A549 (cell line): ENCODE measurements at regions not wholly inside any gene's neighbourhood (a gene's known extent, or its start where the extent isn't known, plus 50 kb on each side); places are given as distances from the start of the nearest gene placed in this dataset.

Source experiments
- ATAC-seq, 2 experiments: fragments of 200-7000 bp in 1 of 2; fragments of >200 bp in 1 of 2; cut with Nextera tagmentation in 1 of 2; cut with Tn5 transposase in 1 of 2; 3 replicates each; pipeline versions ENCODE4 v1.8.0 to v1.9.1; 2018 to 2020; ENCODE audit warnings: mild to moderate bottlenecking in 1 of 2, moderate library complexity in 1 of 2
- CTCF ChIA-PET: fragments of 300-600 bp; sonication (Branson Sonifier 250); formaldehyde crosslinking; extraction: SDS; loops from one replicate; lab custom pipeline; 2021; ENCODE audit warnings: antibody characterized with exemption, inconsistent platforms; lab: Yijun Ruan, JAX
- POLR2A ChIA-PET: fragments of 350-600 bp; formaldehyde crosslinking; extraction: SDS; loops from one replicate; lab custom pipeline; 2021; ENCODE audit warnings: antibody characterized with exemption, inconsistent platforms; lab: Yijun Ruan, JAX
- DNase-seq, 2 experiments: peaks; one replicate each; pipeline versions ENCODE4 v3.0.0 to v3.0.0-alpha.2; 2011 to 2016; ENCODE audit warnings: low read depth in 1 of 2, low spot score in 1 of 2
- FAIRE-seq: peaks from 2 replicates; lab custom pipeline; 2011; peaks lifted over from hg19 to GRCh38; lab: Jason Lieb, UNC
- H3K27ac ChIP-seq, 2 experiments: fragments of >200 bp; sonication (Bioruptor Twin); formaldehyde crosslinking; 3 replicates each; pipeline ENCODE4 v1.5.1; 2016 to 2017
- H3K4me1 ChIP-seq: fragments of >200 bp; sonication (Bioruptor Twin); formaldehyde crosslinking; 3 replicates; pipeline ENCODE4 v1.6.1; 2016
- H3K4me2 ChIP-seq: fragments of >200 bp; sonication (Bioruptor Twin); formaldehyde crosslinking; 3 replicates; pipeline ENCODE4 v1.6.1; 2016
- H3K4me3 ChIP-seq: fragments of >200 bp; sonication (Bioruptor Twin); formaldehyde crosslinking; 3 replicates; pipeline ENCODE4 v1.5.1; 2016
- H3K9me3 ChIP-seq: fragments of >200 bp; sonication (Bioruptor Twin); formaldehyde crosslinking; 3 replicates; pipeline ENCODE4 v1.6.1; 2016
- CEBPB ChIP-seq, 2 experiments: fragments of >200 bp in 1 of 2; sonication (Bioruptor Twin) in 1 of 2; formaldehyde crosslinking in 1 of 2; IDR thresholded peaks; 2 replicates each; pipeline ENCODE4 v1.6.1; 2012 to 2016
- CHD2 ChIP-seq: fragments of 150-350 bp; IDR thresholded peaks from 2 replicates; pipeline ENCODE4 v1.6.1; 2014; ENCODE audit warnings: low read length; ENCODE audit not compliant: partially characterized antibody
- ESRRA ChIP-seq: fragments of 150-350 bp; IDR thresholded peaks from 2 replicates; pipeline ENCODE4 v1.6.1; 2014; ENCODE audit warnings: mild to moderate bottlenecking, low read length, borderline replicate concordance
- GATA3 ChIP-seq: IDR thresholded peaks from 2 replicates; pipeline ENCODE4 v1.6.1; 2012; ENCODE audit warnings: borderline replicate concordance
- HEYL ChIP-seq: fragments of 250-450 bp; sonication (Bioruptor Pico); IDR thresholded peaks from 2 replicates; pipeline ENCODE4 v1.8.0; 2021; ENCODE audit warnings: mild to moderate bottlenecking, moderate library complexity
- HOXA7 ChIP-seq: fragments of 250-450 bp; sonication (Bioruptor Pico); IDR thresholded peaks from 2 replicates; pipeline ENCODE4 v1.5.0; 2020; ENCODE audit warnings: mild to moderate bottlenecking, moderate library complexity
- HOXB13 ChIP-seq: fragments of 250-450 bp; sonication (Bioruptor Pico); IDR thresholded peaks from 2 replicates; pipeline ENCODE4 v1.5.0; 2020; ENCODE audit warnings: low read depth, mild to moderate bottlenecking, moderate library complexity
- HOXB5 ChIP-seq: fragments of 250-450 bp; sonication (Bioruptor Pico); IDR thresholded peaks from 2 replicates; pipeline ENCODE4 v1.5.0; 2020; ENCODE audit warnings: mild to moderate bottlenecking, moderate library complexity
- JUN ChIP-seq, 2 experiments: fragments of >200 bp; sonication (Bioruptor Twin); formaldehyde crosslinking; IDR thresholded peaks; 2 replicates in 1 of 2; 3 replicates in 1 of 2; pipeline ENCODE4 v1.6.1; 2016 to 2017
- KDM1A ChIP-seq: fragments of 200-600 bp; sonication (generic); IDR thresholded peaks from 2 replicates; pipeline ENCODE4 v1.6.1; 2016; ENCODE audit warnings: low read depth, mild to moderate bottlenecking
- KDM5A ChIP-seq: fragments of 200-600 bp; sonication (generic); IDR thresholded peaks from 2 replicates; pipeline ENCODE4 v1.6.1; 2016; ENCODE audit warnings: antibody characterized with exemption, mild to moderate bottlenecking
- MAFK ChIP-seq: fragments of 450-650 bp; IDR thresholded peaks from 2 replicates; pipeline ENCODE4 v1.6.1; 2014; ENCODE audit not compliant: partially characterized antibody
- MYC ChIP-seq: IDR thresholded peaks from 2 replicates; pipeline ENCODE4 v1.6.1; 2012; ENCODE audit warnings: mild to moderate bottlenecking, inconsistent platforms, low read length, improper control_type of control experiment, borderline replicate concordance
- NPAS2 ChIP-seq: fragments of 250-450 bp; sonication (Bioruptor Pico); IDR thresholded peaks from 2 replicates; pipeline ENCODE4 v1.8.0; 2022; ENCODE audit warnings: mild to moderate bottlenecking, moderate library complexity, borderline replicate concordance
- NR3C1 ChIP-seq: fragments of >200 bp; sonication (Bioruptor Twin); formaldehyde crosslinking; IDR thresholded peaks from 3 replicates; pipeline ENCODE4 v1.6.1; 2017
- PHF8 ChIP-seq: fragments of 200-600 bp; sonication (generic); IDR thresholded peaks from 2 replicates; pipeline ENCODE4 v1.6.1; 2016; ENCODE audit warnings: low read depth, mild to moderate bottlenecking, antibody characterized with exemption, moderate library complexity, borderline replicate concordance
- POLR2AphosphoS2 ChIP-seq: conservative IDR thresholded peaks from 2 replicates; pipeline ENCODE4 v1.6.1; 2012; ENCODE audit warnings: low read length, improper control_type of control experiment, inconsistent platforms
- RAD21 ChIP-seq, 2 experiments: fragments of >200 bp in 1 of 2; sonication (Bioruptor Twin) in 1 of 2; formaldehyde crosslinking in 1 of 2; IDR thresholded peaks in 1 of 2; conservative IDR thresholded peaks in 1 of 2; 2 replicates in 1 of 2; 3 replicates in 1 of 2; pipeline ENCODE4 v1.6.1; 2012 to 2018; ENCODE audit warnings: inconsistent platforms in 1 of 2
- SMC3 ChIP-seq: fragments of >200 bp; sonication (Bioruptor Twin); formaldehyde crosslinking; IDR thresholded peaks from 3 replicates; pipeline ENCODE4 v1.6.1; 2018; ENCODE audit warnings: inconsistent platforms
- TP53 ChIP-seq: fragments of 250-450 bp; sonication (Bioruptor Pico); IDR thresholded peaks from 2 replicates; pipeline ENCODE4 v1.5.0; 2021; ENCODE audit warnings: mild to moderate bottlenecking, moderate library complexity
- ZC3H11A ChIP-seq: fragments of 450-650 bp; IDR thresholded peaks from 2 replicates; pipeline ENCODE4 v1.6.1; 2014; ENCODE audit warnings: antibody characterized with exemption, mild to moderate bottlenecking
- ZSCAN20 ChIP-seq: fragments of 250-450 bp; sonication (Bioruptor Pico); IDR thresholded peaks from 2 replicates; pipeline ENCODE4 v1.8.0; 2022; ENCODE audit warnings: mild to moderate bottlenecking, moderate library complexity
- WGBS: methylation state at CpG from one replicate; pipeline ENCODE4 v1.1.6; 2017; ENCODE audit errors: missing lambda C conversion rate; 5-methylcytosine and 5-hydroxymethylcytosine counted together
- TF ChIP-seq, protein P1 (sequence below): fragments of 150-350 bp; IDR thresholded peaks from 2 replicates; pipeline ENCODE4 v1.6.1; 2014; ENCODE audit warnings: low read depth, mild to moderate bottlenecking, low read length
- TF ChIP-seq, protein P2 (sequence below): fragments of 450-650 bp; IDR thresholded peaks from 2 replicates; pipeline ENCODE4 v1.6.1; 2014; ENCODE audit warnings: antibody characterized with exemption
- TF ChIP-seq, protein P3 (sequence below): fragments of >200 bp; sonication (Bioruptor Twin); formaldehyde crosslinking; IDR thresholded peaks from 2 replicates; pipeline ENCODE4 v1.6.1; 2016
- TF ChIP-seq, protein P4 (sequence below): fragments of 200-600 bp; sonication (generic); IDR thresholded peaks from 2 replicates; pipeline ENCODE4 v1.6.1; 2016; ENCODE audit warnings: antibody characterized with exemption, mild to moderate bottlenecking, moderate library complexity
- TF ChIP-seq, protein P5 (sequence below): IDR thresholded peaks from 2 replicates; pipeline ENCODE4 v1.6.1; 2012
- TF ChIP-seq, protein P6 (sequence below): fragments of 250-450 bp; sonication (Bioruptor Pico); IDR thresholded peaks from 2 replicates; pipeline ENCODE4 v1.5.0; 2021; ENCODE audit warnings: mild to moderate bottlenecking, moderate library complexity, borderline replicate concordance

DNA sequence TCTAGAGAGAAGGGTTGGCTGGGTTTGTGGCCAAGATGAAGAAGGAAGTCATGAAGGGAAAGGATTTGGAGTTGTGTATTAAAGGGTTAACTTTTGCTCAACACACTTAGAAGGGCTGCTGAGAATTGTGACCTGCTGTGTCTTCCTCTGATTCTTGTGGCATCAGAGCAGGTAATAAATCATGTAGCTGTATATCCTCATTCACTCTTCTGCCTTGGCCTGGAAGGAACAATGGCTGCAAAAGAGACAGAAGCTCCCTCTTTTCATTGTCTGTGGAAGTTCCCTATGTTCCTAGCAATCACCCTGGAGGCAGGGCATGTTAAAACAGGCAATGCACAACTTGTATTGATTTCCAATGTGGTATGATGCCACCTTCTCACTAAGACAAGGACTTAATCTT, 159.1 kb downstream of the LRRC70 start:
- FAIRE-seq (no peak), DNase-seq (no peak), ATAC-seq (no peak)
- Histone ChIP-seq H3K4me3 (no peak overlapping the region), H3K4me2 (no peak overlapping the region), H3K27ac (no peak overlapping the region), H3K9me3 (no peaks in the 10 kb centered on the region), H3K4me1 (peaks cover 15% of the 10 kb centered on the region)
- POLR2A ChIA-PET = no interaction called here
- TF ChIP-seq SMC3 = no peak
- no peak for TF ChIP-seq PHF8
- no peak for TF ChIP-seq HOXB13 (CRISPR knock-in tag)
- TF ChIP-seq RAD21 (conservative IDR thresholded peaks at IDR 0.05 in 1 of 2, IDR thresholded peaks at IDR 0.05 in 1 of 2) = no peak
- TF ChIP-seq ZSCAN20 (CRISPR knock-in tag) = no peak
- TF ChIP-seq POLR2AphosphoS2 = no peak
- TF ChIP-seq HOXB5 (CRISPR knock-in tag) = no peak
- TF ChIP-seq KDM5A = no peak
- no peak for TF ChIP-seq ZC3H11A
- TF ChIP-seq HEYL (CRISPR knock-in tag) = no peak
- CTCF ChIA-PET = no interaction called here

DNA sequence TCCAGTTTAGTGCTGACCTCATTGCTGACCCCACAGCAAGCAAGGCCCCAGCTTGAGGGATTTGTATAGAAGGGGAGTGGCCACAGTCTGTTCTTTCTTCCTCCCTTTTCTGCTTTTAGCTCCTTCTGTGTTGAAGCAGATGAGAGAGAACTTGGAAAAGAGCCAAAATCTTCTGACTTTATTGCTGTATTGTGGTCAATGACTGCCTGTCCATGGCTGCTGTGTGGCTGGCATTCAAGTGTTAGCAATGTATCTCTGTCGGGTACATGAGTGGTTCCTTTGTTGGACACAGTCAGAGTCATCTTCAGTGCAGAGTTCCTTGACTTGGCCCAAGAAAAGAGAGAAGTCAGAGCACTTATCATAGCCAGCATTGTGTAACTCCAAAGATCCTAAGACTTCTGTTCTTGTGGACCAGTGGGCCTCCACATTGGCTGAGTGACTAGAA, 154.1 kb downstream of the LRRC70 start:
- no peak for ATAC-seq
- FAIRE-seq = no peak
- no peak overlapping the region for H3K27ac ChIP-seq

DNA sequence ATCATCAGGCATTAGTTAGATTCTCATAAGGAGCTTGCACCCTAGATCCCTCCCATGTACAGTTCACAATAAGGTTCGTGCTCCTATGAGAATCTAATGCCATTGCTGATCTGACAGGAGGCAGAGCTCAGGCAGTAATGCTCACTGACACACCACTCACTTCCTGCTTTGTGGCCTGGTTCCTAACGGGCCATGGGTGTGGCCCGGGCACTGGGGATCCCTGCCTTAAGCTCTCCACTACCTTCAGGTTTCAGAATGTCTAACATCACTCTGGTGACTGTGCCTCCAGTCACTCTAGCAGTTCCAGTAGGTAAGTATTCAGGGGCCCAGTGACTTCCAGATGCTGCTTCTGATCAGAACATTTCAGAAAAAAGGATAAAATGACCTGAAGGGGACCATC, 152.4 kb downstream of the LRRC70 start:
- 4% methylated on average over 3 of the region's 3 CpGs for WGBS
- POLR2A ChIA-PET = no interaction called here
- Histone ChIP-seq H3K4me3 (no peak overlapping the region), H3K9me3 (no peaks in the 10 kb centered on the region), H3K4me2 (no peak overlapping the region), H3K27ac (no peak overlapping the region), H3K4me1 (no peaks in the 10 kb centered on the region)
- no peak for ATAC-seq
- CTCF ChIA-PET = no interaction called here
- DNase-seq = no peak
- no peak for FAIRE-seq
- TF ChIP-seq KDM5A = no peak
- no peak for TF ChIP-seq MAFK
- TF ChIP-seq, protein P1, sequence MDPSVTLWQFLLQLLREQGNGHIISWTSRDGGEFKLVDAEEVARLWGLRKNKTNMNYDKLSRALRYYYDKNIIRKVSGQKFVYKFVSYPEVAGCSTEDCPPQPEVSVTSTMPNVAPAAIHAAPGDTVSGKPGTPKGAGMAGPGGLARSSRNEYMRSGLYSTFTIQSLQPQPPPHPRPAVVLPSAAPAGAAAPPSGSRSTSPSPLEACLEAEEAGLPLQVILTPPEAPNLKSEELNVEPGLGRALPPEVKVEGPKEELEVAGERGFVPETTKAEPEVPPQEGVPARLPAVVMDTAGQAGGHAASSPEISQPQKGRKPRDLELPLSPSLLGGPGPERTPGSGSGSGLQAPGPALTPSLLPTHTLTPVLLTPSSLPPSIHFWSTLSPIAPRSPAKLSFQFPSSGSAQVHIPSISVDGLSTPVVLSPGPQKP = no peak
- no peak for TF ChIP-seq KDM1A
- TF ChIP-seq NPAS2 (CRISPR knock-in tag) = no peak
- TF ChIP-seq, protein P2, sequence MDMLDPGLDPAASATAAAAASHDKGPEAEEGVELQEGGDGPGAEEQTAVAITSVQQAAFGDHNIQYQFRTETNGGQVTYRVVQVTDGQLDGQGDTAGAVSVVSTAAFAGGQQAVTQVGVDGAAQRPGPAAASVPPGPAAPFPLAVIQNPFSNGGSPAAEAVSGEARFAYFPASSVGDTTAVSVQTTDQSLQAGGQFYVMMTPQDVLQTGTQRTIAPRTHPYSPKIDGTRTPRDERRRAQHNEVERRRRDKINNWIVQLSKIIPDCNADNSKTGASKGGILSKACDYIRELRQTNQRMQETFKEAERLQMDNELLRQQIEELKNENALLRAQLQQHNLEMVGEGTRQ = no peak
- no peak for TF ChIP-seq POLR2AphosphoS2
- TF ChIP-seq ESRRA = no peak
- TF ChIP-seq CEBPB (IDR thresholded peaks at IDR 0.05) = no peak
- TF ChIP-seq, protein P3, sequence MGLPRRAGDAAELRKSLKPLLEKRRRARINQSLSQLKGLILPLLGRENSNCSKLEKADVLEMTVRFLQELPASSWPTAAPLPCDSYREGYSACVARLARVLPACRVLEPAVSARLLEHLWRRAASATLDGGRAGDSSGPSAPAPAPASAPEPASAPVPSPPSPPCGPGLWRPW = no peak
- TF ChIP-seq NR3C1 = no peak
- TF ChIP-seq, protein P4, sequence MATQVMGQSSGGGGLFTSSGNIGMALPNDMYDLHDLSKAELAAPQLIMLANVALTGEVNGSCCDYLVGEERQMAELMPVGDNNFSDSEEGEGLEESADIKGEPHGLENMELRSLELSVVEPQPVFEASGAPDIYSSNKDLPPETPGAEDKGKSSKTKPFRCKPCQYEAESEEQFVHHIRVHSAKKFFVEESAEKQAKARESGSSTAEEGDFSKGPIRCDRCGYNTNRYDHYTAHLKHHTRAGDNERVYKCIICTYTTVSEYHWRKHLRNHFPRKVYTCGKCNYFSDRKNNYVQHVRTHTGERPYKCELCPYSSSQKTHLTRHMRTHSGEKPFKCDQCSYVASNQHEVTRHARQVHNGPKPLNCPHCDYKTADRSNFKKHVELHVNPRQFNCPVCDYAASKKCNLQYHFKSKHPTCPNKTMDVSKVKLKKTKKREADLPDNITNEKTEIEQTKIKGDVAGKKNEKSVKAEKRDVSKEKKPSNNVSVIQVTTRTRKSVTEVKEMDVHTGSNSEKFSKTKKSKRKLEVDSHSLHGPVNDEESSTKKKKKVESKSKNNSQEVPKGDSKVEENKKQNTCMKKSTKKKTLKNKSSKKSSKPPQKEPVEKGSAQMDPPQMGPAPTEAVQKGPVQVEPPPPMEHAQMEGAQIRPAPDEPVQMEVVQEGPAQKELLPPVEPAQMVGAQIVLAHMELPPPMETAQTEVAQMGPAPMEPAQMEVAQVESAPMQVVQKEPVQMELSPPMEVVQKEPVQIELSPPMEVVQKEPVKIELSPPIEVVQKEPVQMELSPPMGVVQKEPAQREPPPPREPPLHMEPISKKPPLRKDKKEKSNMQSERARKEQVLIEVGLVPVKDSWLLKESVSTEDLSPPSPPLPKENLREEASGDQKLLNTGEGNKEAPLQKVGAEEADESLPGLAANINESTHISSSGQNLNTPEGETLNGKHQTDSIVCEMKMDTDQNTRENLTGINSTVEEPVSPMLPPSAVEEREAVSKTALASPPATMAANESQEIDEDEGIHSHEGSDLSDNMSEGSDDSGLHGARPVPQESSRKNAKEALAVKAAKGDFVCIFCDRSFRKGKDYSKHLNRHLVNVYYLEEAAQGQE = no peak
- TF ChIP-seq HOXA7 = no peak
- no peak for TF ChIP-seq HEYL (CRISPR knock-in tag)
- no peak for TF ChIP-seq GATA3
- TF ChIP-seq, protein P5, sequence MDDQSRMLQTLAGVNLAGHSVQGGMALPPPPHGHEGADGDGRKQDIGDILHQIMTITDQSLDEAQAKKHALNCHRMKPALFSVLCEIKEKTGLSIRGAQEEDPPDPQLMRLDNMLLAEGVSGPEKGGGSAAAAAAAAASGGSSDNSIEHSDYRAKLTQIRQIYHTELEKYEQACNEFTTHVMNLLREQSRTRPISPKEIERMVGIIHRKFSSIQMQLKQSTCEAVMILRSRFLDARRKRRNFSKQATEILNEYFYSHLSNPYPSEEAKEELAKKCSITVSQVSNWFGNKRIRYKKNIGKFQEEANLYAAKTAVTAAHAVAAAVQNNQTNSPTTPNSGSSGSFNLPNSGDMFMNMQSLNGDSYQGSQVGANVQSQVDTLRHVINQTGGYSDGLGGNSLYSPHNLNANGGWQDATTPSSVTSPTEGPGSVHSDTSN = no peak

More for the DNA sequence above, 154.1 kb downstream of the LRRC70 start:
- WGBS = 0% methylated on average over 1 of the region's 1 CpG
- ChIA-PET CTCF (interaction anchor here (1.6 kb wide), 1 partner anchor 10 kb away, joined by 3 read pairs; no protein-coding TSS in a partner anchor), POLR2A (no interaction called here)
- TF ChIP-seq, protein P6, sequence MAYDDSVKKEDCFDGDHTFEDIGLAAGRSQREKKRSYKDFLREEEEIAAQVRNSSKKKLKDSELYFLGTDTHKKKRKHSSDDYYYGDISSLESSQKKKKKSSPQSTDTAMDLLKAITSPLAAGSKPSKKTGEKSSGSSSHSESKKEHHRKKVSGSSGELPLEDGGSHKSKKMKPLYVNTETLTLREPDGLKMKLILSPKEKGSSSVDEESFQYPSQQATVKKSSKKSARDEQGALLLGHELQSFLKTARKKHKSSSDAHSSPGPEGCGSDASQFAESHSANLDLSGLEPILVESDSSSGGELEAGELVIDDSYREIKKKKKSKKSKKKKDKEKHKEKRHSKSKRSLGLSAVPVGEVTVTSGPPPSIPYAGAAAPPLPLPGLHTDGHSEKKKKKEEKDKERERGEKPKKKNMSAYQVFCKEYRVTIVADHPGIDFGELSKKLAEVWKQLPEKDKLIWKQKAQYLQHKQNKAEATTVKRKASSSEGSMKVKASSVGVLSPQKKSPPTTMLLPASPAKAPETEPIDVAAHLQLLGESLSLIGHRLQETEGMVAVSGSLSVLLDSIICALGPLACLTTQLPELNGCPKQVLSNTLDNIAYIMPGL (CRISPR knock-in tag) = no peak
- TF ChIP-seq KDM1A (no peak), MYC (no peak), CHD2 (no peak), JUN (IDR thresholded peaks at IDR 0.05) (no peak), TP53 (no peak), GATA3 (no peak)
- Histone ChIP-seq H3K4me2 (no peak overlapping the region), H3K4me1 (no peaks in the 10 kb centered on the region), H3K4me3 (no peak overlapping the region), H3K9me3 (no peaks in the 10 kb centered on the region)
- DNase-seq = no peak
